Tibial artery (tissue), 4 donors: ENCODE measurements at regions not wholly inside any gene's neighbourhood (a gene's known extent, or its start where the extent isn't known, plus 50 kb on each side); places are given as distances from the start of the nearest gene placed in this dataset.

Experiments used
- DNase-seq, 2 donors: peaks; one replicate each; pipeline ENCODE4 v3.0.0-alpha.2; 2019
- H3K27ac ChIP-seq, 2 donors: fragments of 200-600 bp; sonication (generic) in 1 of 2; 1 replicate in 1 of 2; 2 replicates in 1 of 2; pipeline ENCODE4 v1.5.1; 2018 to 2019; ENCODE audit warnings: mild to moderate bottlenecking in 1 of 2
- H3K27me3 ChIP-seq, 2 donors: fragments of 200-600 bp; sonication (generic) in 1 of 2; one replicate each; pipeline versions ENCODE4 v1.5.1 to v1.6.0; 2016 to 2019
- H3K36me3 ChIP-seq, 3 donors: fragments of 200-600 bp; sonication (generic) in 2 of 3; one replicate each; pipeline ENCODE4 v1.5.1; 2016 to 2019; ENCODE audit warnings: mild to moderate bottlenecking in 2 of 3
- H3K4me1 ChIP-seq, 4 donors: fragments of 200-600 bp; sonication (generic) in 2 of 4; 1 replicate in 3 of 4; 2 replicates in 1 of 4; pipeline ENCODE4 v1.5.1; 2016 to 2019
- H3K4me3 ChIP-seq, 2 donors: fragments of 200-600 bp; sonication (generic) in 1 of 2; 1 replicate in 1 of 2; 2 replicates in 1 of 2; pipeline ENCODE4 v1.5.1; 2018 to 2019; ENCODE audit warnings: mild to moderate bottlenecking in 2 of 2
- H3K9me3 ChIP-seq, 3 donors: fragments of 200-600 bp; sonication (generic) in 1 of 3; one replicate each; pipeline ENCODE4 v1.5.1; 2016 to 2019
- CTCF ChIP-seq, 2 experiments: fragments of 200-600 bp in 1 of 2; fragments of 450-650 bp in 1 of 2; IDR thresholded peaks; one replicate each; pipeline ENCODE4 v1.5.1; 2017 to 2019; ENCODE audit warnings: antibody characterized with exemption in 2 of 2, mild to moderate bottlenecking in 1 of 2, moderate library complexity in 1 of 2
- intact Hi-C: fragments of 100-400 bp; cut with DNase I; formaldehyde crosslinking; loops from one replicate; pipeline ENCODE4 v1.15.0; 2023; ENCODE audit warnings: low total_unique reads

DNA sequence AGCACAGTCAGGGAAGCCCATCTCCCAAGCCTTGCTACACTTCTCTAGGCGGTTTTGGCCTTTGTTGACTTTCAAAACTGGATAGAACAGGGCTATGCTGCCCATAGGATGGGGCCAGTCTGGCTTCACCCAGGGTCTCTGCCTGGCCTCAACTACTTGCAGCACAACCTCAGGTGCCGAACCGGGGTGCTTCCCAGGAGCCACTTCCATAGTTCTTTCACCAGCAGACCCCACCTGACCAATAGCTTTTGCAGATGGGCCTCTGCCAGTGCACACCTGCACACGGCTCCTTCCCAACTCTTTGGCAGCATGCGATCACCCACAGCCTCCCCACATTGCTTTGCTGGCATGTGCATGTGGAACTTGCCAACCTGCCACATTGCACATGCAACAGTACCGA is 331.6 kb downstream of the CPS1 start:
- no peaks in the 10 kb centered on the region for H3K9me3 ChIP-seq
- H3K36me3 ChIP-seq = no peaks in the 10 kb centered on the region
- TF ChIP-seq CTCF (IDR thresholded peaks at IDR 0.05) = no peak
- no peak for DNase-seq
- no peak overlapping the region for H3K4me3 ChIP-seq
- intact Hi-C loops = no loop called here
- H3K27ac ChIP-seq = no peak overlapping the region
- no peaks in the 10 kb centered on the region for H3K4me1 ChIP-seq
- H3K27me3 ChIP-seq = no peaks in the 10 kb centered on the region

DNA sequence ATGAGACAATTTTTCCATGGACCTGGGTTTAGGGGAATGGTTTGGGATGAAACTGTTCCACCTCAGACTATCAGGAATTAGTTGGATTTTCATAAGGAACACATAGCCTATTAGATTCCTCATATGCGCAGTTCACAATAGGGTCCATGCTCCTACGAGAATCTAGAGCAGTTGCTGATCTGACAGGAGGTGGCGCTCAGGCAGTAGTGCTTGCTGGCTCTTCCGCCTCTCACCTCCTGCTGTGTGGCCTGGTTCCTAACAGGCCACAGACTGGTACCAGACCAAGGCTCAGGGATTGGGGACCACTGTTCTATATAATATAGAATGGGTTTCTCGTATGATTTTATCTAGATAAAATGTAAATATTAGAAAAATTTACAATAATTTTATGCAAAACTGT is 338.7 kb downstream of the CPS1 start:
- Histone ChIP-seq H3K36me3 (no peaks in the 10 kb centered on the region), H3K9me3 (no peaks in the 10 kb centered on the region), H3K27ac (no peak overlapping the region), H3K4me1 (no peaks in the 10 kb centered on the region), H3K27me3 (no peaks in the 10 kb centered on the region), H3K4me3 (no peak overlapping the region)
- intact Hi-C loops = no loop called here
- DNase-seq = no peak
- TF ChIP-seq CTCF (IDR thresholded peaks at IDR 0.05) = no peak

DNA sequence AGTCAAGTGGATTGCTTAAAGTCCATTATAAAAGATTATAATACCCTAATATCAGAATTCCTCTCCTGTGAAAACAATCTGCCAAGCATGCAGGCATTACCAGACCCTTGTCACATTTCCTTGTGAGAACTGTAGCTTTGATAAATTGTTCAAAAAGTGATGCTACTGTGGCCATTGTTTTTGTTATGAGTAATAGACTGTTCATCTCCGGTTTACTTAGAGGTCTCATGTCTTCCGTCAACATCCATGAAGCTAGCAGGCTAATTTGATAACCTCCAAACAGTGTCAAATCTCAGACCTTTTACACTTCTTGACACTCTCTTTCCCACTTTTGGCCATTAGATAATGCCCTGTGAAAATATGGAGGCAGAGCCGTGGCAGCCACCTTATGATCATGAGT is 342.7 kb downstream of the CPS1 start:
- DNase-seq = no peak
- Histone ChIP-seq H3K27ac (no peak overlapping the region), H3K36me3 (no peaks in the 10 kb centered on the region), H3K4me3 (no peak overlapping the region), H3K9me3 (no peaks in the 10 kb centered on the region), H3K4me1 (no peaks in the 10 kb centered on the region), H3K27me3 (no peaks in the 10 kb centered on the region)
- intact Hi-C loops = no loop called here
- TF ChIP-seq CTCF (IDR thresholded peaks at IDR 0.05) = no peak

GRCh38 chr2:210901326-210901725 is 344.9 kb downstream of the CPS1 start:
- TF ChIP-seq CTCF (IDR thresholded peaks at IDR 0.05) = no peak
- H3K4me1 ChIP-seq = no peaks in the 10 kb centered on the region
- no peak for DNase-seq
- no peak overlapping the region for H3K4me3 ChIP-seq
- intact Hi-C loops = no loop called here
- no peaks in the 10 kb centered on the region for H3K27me3 ChIP-seq
- H3K9me3 ChIP-seq = no peaks in the 10 kb centered on the region
- no peak overlapping the region for H3K27ac ChIP-seq
- no peaks in the 10 kb centered on the region for H3K36me3 ChIP-seq

DNA sequence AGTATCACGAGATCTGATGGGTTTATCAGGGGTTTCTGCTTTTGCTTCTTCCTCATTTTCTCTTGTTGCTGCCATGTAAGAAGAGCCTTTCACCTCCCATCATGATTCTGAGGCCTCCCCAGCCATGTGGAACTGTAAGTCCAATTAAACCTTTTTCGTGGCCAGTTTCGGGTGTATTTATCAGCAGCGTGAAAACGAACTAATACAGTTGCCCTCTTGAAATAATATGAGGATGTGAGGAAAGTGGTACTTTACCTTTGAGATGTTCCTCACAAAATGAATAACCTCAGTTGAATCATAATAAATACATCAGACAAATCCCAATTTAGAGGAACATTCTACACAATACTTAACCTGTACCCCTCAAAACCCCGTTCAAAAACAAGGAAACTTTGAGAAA is 356.4 kb downstream of the CPS1 start:
- no peaks in the 10 kb centered on the region for H3K27me3 ChIP-seq
- intact Hi-C loops = no loop called here
- no peak for TF ChIP-seq CTCF (IDR thresholded peaks at IDR 0.05)
- no peaks in the 10 kb centered on the region for H3K4me1 ChIP-seq
- no peaks in the 10 kb centered on the region for H3K9me3 ChIP-seq
- no peak for DNase-seq
- H3K27ac ChIP-seq = no peak overlapping the region
- H3K36me3 ChIP-seq = no peaks in the 10 kb centered on the region
- H3K4me3 ChIP-seq = no peak overlapping the region

DNA sequence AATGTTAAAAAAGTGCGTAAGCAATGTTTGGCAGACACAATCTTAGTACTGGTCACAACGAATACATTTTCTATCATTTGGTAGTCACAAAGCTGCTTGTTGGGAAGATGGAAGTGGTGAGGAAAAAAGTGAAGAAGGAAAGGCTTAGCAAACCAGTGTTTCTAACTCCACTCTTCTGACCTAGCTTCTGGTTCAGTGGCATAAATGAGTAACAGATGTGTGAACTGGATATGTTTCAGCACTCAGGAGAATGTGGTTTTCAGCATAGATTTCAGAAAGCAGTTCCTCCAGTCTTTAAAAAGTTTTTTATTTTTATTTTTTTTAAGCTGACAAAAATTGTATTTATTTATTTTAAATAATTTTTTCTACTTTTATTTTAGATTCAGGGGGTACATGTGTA is 357.1 kb downstream of the CPS1 start:
- Histone ChIP-seq H3K4me1 (no peaks in the 10 kb centered on the region), H3K27me3 (no peaks in the 10 kb centered on the region), H3K27ac (no peak overlapping the region), H3K36me3 (no peaks in the 10 kb centered on the region), H3K4me3 (no peak overlapping the region), H3K9me3 (no peaks in the 10 kb centered on the region)
- intact Hi-C loops = no loop called here
- TF ChIP-seq CTCF (IDR thresholded peaks at IDR 0.05) = no peak
- no peak for DNase-seq
